ENCODE measurements at regions not wholly inside any gene's neighbourhood (a gene's known extent, or its start where the extent isn't known, plus 50 kb on each side); places are given as distances from the start of the nearest gene placed in this dataset.
A peak's percentile ranks its signal among the peaks of the same experiment; 100 is the strongest.

DNA sequence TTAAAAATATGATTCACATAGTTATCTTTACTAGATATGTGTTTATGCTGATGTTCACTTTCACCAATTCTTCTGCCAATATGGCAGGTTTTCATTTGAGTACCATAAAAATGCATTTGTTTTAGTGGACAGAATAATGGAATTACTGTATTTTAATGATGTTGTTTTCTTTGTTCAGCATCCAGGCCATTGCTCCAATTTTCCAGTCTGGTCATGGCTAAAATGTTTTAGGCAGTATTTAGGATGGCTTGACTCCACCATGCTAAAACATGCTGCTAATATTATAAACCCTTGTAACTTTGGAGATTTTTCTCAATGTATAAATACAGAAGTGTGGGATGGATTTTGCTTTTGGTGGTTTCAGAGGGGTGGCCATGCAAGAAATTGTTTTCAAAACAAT lies 273.0 kb upstream of the RPS23 start:
- H3K4me3 ChIP-seq (ENCODE audit: low read depth, low read length): no peak overlapping the region

DNA sequence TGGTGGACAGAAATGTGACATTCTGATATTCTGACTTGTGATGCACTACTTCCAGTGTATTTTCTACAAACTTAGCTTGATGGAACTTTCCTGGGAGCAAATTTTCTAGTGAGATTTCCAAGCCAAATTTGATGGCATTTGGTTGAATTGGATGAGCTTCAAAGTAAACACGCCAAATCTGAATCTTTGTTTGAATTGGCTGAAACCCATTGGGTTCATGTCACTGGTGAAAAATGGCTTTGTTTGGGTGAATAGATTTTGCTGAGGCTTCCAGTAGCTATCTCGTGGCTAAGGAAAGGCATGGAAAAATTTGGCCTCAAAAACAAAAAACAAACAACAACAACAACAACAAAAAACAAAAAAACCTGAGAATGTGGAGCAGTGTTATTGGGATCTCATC lies 271.1 kb upstream of the RPS23 start:
- no peak for DNase-seq (ENCODE audit: low read depth)
- no peak overlapping the region for H3K4me3 ChIP-seq (ENCODE audit: low read depth, low read length)
- TF ChIP-seq, protein P1, sequence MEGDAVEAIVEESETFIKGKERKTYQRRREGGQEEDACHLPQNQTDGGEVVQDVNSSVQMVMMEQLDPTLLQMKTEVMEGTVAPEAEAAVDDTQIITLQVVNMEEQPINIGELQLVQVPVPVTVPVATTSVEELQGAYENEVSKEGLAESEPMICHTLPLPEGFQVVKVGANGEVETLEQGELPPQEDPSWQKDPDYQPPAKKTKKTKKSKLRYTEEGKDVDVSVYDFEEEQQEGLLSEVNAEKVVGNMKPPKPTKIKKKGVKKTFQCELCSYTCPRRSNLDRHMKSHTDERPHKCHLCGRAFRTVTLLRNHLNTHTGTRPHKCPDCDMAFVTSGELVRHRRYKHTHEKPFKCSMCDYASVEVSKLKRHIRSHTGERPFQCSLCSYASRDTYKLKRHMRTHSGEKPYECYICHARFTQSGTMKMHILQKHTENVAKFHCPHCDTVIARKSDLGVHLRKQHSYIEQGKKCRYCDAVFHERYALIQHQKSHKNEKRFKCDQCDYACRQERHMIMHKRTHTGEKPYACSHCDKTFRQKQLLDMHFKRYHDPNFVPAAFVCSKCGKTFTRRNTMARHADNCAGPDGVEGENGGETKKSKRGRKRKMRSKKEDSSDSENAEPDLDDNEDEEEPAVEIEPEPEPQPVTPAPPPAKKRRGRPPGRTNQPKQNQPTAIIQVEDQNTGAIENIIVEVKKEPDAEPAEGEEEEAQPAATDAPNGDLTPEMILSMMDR (IDR thresholded peaks at IDR 0.05; ENCODE audit: insufficient read depth, low read depth, low read length): no peak

More for the DNA sequence above, 273.0 kb upstream of the RPS23 start:
- TF ChIP-seq, protein P1 (IDR thresholded peaks at IDR 0.05; ENCODE audit: insufficient read depth, low read depth, low read length): no peak
- no peak for DNase-seq (ENCODE audit: low read depth)

DNA sequence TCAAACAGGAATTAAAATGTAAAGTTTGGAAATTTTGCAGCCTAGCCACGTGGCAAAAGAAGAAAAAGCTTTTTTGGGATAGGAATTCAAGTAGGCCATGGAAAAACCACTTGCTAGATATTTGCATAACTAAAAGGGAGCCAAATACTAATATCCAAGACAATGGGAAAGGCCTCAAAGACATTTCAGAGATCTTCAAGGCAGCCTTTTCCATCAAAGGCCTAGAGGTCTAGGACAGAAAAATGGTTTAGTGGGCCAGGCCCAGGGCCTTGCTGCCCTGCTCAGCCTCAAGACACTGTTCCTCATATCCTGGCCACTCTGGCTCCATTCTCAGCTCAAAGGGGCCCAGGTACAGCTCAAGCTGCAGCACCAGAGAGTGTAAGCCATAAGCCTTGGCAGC lies 265.9 kb upstream of the RPS23 start:
- TF ChIP-seq, protein P1 (IDR thresholded peaks at IDR 0.05; ENCODE audit: insufficient read depth, low read depth, low read length): no peak
- no peak for DNase-seq (ENCODE audit: low read depth)
- no peak overlapping the region for H3K4me3 ChIP-seq (ENCODE audit: low read depth, low read length)

DNA sequence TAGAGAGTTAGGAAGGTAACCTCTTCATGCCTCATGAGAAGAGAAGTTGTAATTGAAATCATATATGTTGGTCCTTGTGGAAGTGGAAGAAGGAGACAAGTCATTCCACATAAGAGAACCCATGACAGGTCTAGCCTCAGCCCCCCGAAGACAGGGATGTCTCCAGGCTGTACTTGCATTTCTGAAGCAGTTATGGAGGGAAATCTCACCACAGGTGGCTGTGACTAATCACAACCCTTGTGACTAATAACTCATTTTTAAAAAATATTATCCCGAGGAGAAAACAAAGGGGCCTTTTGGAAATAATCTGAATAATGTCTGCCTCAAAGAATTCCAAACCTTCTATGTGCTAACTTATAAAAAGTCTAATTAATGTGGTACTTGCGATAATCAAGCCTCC lies 262.1 kb upstream of the RPS23 start:
- TF ChIP-seq, protein P1 (IDR thresholded peaks at IDR 0.05; ENCODE audit: insufficient read depth, low read depth, low read length): no peak
- DNase-seq (ENCODE audit: low read depth): no peak
- no peak overlapping the region for H3K4me3 ChIP-seq (ENCODE audit: low read depth, low read length)

DNA sequence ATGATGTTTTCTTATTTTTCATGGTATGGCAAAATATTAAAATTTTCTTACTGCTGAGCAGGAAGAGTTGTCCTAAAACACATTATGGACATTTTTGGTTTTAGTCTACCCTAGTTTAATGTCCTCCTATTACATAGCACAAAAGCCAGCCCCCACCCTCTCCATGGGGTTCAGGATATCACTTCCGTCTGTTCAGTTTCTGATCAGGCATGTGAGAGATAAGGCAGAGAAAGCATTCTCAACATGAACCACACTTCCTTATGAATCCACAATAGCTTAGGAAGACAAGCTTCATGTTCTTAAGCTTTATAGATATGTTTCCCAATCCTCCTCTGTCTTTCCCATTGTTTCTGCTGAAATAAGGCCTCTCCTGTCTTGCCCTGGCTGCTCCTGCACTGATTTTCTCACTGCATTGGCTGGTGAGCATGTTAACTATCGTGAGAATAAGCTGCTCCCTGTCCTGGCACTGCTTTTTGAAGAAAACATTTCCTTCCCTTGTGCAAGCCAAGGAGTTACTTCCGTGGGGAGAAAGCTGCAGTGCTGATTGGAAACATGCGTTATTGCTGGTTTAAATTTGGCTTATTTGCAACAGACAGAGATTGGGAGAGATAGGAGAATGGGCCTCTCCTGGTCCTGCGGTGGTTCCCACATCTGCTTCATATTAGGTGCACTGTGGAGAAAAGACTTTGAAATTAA lies 260.3 kb upstream of the RPS23 start:
- TF ChIP-seq, protein P1 (IDR thresholded peaks at IDR 0.05; ENCODE audit: insufficient read depth, low read depth, low read length): no peak
- peak; percentile 45 for DNase-seq (ENCODE audit: low read depth)
- no peak overlapping the region for H3K4me3 ChIP-seq (ENCODE audit: low read depth, low read length)

DNA sequence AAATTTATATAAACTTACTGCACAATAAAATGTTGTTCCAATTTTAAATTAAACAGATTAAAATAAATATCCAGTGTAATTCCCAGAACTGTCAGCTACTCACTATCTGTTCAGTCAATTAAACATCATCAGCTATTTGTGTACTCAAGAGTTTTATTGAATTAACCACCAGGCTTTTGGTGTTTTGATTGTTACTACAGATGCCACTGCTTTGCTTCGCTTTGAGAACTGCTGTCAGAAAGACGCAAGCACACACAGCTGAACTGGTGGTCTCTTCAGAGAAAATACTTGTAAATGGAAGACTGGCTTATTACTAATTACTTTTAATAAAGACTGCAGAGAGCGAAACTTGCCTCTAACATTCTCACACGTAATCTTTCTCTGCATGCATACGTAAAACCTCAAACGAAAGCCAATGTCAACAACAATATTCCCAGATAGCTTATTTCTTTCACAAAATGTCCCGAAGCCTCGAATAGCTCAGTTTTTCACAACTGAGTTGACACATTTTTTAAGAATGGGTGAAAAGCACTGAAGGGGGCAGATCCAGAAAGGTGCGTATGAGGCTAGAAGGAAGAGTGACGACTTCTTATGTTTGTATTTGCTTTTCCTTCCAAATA lies 259.6 kb upstream of the RPS23 start:
- no peak for DNase-seq (ENCODE audit: low read depth)
- TF ChIP-seq, protein P1 (IDR thresholded peaks at IDR 0.05; ENCODE audit: insufficient read depth, low read depth, low read length): no peak

More for the DNA sequence above, 259.6 kb upstream of the RPS23 start:
- no peak overlapping the region for H3K4me3 ChIP-seq (ENCODE audit: low read depth, low read length)
